T1000 (cell line): ENCODE measurements at regions not wholly inside any gene's neighbourhood (a gene's known extent, or its start where the extent isn't known, plus 50 kb on each side); places are given as distances from the start of the nearest gene placed in this dataset.
"Not testable (repeated sequence)": the region's sequence is repeated elsewhere in the genome, so short reads cannot be mapped to it uniquely, and the experiment has no call there.

Source experiments
- DNase-seq: peaks from one replicate; lab custom pipeline; 2025; ENCODE audit warnings: mixed read lengths; lab: John Stamatoyannopoulos, UW

DNA sequence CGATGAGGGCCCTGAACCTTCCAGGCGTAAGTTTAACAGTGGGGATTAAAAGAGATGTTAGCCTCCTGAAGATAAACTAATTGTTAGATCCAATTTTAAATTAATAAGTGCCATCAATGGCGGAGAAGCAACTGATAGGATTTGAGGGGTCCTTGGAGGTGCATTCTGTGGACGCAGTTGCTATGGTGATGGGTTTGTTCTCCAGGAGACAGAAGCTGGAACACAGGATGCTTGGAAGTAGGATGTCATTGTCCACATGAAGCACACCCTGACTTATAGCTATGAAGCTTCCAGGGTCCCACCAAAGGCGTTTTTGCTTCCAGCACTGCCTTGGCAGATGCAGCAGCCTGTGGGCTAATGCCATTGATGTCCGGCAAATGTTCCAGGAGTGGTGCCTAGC lies 331.0 kb upstream of the IL12A start:
- no peak for DNase-seq

DNA sequence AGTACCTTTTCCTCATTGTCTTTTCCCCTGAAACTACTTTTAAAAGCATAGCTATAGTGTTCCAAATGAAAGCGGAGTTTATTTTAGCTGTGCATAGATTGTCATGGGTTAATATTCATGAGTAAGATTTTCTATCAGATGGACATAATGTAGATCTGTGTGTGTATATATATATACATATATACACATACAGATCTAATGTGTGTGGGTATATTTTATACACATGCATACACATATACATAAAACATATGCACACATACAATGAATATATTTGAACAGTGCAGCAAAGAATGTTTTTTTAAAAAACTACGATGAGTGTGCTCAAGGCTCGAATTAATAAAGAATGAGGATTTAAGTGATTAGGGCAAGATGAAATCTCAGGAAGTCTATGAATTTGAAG lies 328.3 kb upstream of the IL12A start:
- no peak for DNase-seq

DNA sequence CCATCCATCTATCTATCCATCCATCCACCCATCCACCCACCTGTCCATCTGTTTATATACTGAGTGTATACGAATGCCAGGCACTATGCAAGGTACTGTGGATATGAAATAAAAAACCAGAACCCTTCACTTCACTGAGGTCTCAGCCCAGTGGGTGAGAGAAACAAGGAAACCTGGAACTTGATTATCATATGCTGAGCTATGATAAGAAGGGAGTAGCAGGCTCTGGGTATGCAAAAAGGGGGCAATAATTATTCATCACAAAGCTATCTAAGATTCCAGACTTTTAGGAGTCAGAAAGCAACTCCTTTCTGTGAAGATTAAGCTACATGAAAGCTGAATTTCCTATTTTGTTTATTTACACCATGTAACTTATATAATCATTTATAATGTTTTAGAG lies 327.7 kb upstream of the IL12A start:
- no peak for DNase-seq

DNA sequence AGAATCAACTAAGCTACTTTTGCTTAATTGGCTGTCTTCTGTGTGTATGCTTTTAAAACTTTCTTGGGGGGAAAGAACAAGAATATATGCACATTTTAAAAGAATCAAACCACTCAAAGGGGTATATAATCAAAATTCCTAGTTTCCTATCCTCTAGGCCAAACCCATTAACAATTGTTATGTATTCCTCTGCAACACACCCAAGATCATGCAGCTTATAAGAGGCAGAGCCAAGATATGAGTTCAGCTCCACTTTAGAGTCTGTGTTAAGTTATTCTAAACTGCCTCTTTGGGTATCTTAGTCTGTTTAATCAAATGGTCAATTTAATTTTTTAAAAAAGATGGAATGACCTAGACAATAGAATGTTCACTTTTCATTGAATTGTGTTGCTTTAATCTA lies 326.1 kb upstream of the IL12A start:
- DNase-seq, result no peak

DNA sequence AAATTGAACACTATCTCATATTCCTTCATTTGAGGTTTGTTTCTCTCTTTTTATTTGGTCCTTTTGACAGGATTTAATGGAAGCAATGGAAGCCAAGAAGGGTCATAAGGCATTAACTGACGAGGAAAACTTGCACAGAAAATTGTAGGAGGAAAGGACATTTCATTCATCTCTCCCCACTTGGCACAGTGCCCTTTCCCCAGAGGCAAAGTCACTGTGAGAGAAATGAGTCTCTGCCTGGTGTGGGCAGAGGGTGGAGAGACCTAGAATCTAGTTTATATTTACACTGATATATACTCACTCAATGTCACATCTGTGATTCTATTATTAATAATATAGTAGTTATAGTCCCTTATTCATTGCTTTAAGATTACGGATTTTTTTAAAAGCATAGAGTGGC lies 324.6 kb upstream of the IL12A start:
- DNase-seq, result peak; percentile 2

DNA sequence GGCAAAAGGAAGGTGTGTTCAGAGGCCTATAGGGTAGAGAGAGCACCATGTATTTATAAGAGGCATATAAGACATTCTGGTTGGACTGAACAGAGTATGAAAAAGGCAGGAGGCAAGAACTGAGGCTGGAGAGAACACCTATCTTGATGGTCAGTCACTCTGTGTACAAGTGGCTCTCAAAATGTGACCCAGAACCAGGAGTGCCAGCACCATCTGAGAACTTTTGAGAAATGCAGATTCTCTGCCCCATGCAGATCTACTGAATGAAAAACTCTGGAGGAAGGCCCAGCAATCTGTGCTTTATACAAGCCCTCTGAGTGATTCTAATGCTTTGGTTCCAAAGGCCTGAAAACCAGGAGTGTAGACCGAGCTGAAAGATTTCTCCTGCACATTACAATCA lies 324.0 kb upstream of the IL12A start:
- DNase-seq, result no peak

DNA sequence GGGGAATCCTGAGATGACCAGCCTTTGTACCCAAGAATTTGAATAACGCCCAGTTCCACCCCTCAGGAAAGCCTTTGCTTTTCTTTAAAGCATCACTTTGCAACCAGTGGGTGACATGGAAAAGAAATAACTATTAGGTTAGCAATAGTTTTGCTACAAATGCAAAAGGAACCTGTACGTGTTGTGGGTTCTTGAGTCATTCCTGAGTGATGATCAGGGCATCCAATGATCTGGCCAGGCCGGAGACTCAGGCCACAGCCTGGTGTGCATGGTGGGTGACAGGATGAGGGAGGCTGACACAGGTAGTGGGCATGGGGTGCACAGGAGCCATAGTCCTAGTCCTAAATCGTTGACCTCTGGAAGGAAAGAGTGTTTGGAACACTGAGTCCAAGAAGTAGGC lies 321.4 kb upstream of the IL12A start:
- no peak for DNase-seq

DNA sequence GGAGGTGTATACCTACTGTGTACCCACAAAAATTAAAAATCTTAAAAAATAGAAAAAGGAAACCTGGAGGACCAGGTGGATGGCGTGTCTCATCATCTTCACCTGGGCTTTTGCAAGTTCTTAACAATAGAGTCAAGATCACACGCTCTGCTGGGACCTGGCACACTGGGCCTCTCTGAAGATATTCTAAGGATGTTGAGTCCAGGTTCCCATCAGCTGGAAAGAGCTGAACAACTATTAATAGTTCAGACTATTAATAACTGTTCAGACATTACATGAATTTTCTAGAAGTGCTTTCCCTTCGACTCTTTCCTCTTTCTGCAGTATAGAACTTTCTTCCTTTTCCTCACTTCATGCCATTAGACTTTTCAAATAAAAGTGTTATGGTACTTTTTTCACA lies 320.2 kb upstream of the IL12A start:
- DNase-seq, result no peak

DNA sequence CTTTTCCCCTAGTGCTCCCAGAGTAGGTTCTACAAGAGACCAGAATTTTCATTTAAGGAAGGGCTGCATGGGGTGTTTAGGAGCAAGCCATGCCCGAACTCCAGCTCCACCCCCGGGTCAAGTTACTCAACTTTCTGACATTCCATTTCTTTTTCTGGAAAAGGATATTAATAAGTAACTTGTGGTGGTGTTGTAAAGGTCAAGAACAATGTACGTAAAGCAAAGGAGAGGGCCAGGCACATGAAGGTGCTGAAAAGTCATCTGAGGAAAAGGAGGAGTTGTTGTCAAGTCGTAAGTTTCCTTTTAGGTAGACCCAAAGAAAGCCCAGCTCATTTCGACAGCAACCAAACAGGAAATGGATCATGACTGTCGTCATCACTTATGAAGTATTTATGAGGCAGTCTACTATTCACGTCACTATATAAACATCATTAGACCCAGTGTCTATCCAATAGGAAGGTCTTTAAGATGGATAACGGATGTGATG lies 319.6 kb upstream of the IL12A start:
- DNase-seq, result no peak

DNA sequence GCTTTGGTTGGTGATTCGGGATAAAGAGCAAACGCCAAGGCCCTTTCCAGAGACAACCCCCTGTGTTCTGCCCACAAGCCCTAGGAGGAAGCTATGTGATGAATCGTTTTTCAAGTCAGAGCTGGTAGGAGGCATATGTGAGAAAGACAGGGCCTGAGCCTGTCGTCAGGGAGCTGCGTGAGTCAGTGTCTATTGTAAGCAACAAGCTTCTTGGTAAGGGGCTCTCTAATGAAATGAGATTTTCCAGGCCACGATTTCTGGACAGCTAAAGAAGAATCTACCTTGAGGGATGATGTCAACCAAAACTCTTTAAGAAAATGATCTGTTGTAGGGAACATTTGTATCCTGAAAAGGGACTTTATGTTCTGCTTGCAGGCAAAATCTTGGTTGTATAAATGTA lies 318.9 kb upstream of the IL12A start:
- DNase-seq, result no peak

DNA sequence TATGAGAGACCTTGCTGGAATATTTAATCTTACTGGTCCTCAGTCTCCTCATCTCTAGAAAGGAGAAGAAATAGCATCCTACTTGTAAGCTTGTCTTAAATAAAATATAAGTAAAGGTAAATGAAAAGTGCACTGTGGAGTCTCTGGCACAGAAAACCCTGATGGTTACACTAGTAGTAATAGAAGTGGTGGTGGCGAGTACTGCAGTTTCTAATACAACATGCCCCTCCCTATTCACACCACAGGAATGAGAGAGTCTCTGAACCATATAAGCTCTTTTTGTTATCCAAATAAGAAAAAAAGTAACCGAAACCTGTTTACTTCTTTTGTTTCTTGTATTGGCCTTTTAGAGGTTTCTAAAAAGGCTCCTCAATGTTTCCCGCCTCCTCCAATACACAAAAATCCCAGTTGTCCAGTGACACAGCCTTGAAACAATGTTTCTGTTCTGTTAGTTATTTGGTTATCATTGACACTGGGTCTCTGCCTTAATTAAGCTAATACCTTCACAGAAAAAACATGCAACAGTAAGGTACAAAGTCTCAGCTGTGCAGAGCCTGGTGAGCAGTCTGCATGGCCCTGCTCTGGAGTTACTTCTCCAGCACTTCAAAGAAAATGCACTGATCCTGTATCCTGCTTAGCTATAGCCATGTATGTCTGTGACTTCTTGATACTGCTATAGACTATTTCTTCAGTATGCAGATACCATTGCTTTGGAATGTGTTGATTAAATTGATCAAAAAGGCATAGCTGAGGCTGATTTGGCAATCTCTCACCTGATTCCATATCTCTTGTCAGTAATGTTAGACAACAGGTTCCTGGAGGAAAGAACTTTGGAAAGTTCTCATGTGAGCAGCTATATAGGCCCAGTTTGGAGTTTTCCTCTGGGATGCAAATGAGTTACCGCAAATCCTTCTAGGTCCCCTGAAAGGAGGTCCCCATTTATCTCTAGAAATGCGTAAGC lies 315.6 kb upstream of the IL12A start:
- no peak for DNase-seq

DNA sequence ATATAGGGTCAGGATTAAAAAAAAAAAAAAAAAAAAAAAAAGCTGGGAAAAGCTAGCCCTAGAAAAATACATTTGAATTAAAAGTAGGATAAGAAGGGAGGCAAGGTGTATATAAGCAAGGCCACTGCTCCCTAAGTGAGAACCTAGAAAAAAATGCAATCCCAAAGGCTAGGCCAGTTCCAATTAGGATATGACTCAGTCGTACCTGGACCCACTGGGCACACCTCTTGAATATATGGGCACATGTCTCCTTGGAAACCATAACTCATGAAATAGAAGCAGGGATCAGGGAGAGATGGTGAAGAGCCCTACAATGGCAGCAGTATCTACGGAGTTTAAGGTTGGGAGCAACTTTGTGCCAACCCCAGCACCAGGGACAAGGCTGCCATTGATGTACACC lies 314.1 kb upstream of the IL12A start:
- no peak for DNase-seq

DNA sequence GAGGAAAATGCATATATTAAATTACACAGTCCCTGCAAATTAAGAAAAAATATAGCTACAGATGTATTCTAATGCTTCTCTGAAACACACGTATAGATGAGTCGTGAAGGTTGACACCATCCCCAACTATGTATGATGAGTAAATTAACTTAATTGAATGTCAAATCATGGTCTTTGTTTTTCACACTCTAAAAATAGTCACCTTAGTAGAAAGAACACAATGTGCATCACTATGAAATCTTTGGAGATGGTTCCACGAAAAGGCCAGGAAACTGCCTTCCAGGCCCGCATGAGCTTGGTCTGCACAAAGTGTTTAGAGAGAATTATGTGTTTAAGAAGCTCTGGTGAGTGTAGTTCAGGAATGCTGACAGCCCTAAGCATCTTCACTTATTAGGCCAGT lies 313.4 kb upstream of the IL12A start:
- no peak for DNase-seq

DNA sequence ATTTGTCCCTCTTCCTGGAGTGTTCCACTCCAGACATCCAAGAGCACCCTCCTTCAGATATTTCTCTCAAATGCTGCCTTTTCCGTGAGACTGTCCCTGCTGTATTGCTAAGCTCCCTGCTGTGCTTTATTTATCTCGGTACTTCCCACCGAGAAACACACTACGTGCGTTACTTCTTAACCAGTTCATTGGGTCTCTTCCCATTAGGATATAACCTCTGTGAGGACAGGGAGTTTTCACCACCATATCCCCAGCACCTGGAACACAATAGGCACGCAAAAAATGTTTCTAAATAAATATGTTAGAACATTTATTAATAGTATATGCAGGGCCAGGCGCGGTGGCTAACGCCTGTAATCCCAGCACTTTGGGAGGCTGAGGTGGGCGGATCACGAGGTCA lies 308.7 kb upstream of the IL12A start:
- DNase-seq, result no peak

DNA sequence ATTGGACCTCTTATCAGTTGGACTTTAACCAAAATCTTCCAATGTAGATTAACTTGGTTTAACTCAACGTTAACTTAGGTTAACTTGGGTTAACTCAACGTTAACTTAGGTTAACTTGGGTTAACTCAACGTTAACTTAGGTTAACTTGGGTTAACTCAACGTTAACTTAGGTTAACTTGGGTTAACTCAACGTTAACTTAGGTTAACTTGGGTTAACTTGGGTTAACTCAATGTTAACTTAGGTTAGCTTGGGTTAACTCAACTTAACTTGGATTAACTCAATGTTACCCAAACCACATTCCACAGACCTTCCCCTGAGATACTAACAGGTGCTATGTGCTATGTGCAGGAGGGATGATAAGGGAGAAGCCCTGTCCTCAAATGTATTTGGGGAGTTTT lies 306.9 kb upstream of the IL12A start:
- not testable (repeated sequence) for DNase-seq

DNA sequence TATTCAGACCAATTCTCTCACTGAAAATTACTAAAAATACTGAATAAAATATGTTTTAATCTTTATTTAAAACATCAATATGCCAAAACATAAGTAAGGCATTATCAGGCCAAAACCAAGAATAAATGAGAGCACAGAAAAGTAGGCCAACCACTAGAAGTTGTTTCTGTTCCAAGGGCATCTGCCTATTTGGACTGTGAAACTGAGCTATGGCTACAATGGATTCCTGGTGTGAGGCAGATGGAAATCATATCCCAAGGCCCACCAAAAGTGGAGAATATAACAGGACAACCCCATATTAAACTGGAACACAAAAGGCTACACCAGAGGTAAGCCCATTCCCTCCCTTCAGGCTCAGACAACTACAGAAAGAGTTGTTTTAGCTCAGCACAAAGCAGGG lies 302.8 kb upstream of the IL12A start:
- no peak for DNase-seq

DNA sequence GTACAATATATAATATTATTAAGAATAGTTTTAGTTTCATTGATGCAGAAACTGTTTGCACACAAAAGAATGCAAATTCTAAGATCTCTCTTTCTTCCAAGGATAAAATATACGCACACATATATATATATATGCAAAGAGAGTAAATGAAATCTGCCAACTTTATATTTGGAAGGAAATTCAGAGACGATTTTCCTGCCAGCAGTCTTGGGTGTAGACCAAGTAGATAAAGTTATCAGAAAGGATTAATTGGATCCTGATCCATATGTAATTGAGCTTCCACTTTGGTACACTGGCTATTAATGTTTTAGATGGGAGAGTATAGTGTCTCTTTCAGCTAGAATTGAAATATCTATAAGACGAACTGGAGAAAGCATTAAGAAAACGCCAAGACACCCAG lies 295.4 kb upstream of the IL12A start:
- no peak for DNase-seq

DNA sequence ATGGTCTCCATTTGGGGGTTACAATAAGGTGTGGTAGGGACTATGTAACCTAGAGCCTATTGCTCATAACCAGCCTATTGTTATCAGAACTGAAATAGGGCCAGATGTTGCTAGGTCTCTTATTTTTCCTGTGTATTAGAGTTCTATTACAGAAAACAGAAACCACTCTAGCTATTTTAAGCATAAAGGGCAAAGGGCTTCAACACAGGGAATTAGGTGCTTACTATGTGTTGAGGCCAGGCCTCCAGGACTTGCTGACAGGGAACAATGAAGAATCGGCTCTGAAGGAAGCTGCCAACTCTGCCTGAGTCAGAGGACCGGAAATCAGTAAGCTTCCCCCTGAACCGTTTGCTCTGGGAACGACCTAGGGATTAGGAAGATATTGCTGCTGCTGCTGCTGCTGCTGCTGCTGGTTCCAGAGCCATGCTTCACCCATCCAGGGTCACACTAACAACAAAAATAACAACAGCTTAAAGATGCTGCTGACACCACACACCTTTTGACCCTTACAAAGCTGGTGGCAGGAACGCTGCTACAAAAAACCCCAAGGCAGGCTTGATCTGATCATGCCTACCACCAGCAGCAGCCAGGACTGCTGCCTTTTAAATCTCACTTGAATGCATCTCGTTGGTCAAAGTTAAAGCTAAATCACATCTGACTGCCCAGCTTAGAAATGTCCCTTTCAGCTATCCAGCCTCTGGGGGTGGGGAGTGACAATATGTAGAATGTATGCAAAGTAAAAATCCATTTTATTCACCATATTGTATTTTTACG lies 276.9 kb upstream of the IL12A start:
- DNase-seq, result no peak

DNA sequence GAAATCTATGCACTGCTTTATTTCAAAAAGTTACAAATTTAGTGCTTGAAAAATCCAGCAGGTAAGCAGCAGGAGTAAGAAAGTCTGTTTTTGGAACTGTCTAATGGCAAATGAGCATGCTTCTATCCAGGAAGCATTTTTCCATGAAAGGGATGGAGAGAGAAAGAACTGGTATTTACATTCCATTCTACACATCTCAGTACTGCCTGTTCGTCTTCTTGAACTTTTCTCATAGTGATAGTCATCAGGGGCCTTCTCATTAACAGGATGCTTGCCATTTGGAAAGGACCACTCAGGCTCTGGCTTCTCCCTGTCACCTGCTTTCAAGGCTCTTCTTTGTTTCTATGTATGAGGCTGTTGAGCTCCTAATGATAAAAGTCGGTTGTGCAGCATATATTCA lies 267.3 kb upstream of the IL12A start:
- no peak for DNase-seq

DNA sequence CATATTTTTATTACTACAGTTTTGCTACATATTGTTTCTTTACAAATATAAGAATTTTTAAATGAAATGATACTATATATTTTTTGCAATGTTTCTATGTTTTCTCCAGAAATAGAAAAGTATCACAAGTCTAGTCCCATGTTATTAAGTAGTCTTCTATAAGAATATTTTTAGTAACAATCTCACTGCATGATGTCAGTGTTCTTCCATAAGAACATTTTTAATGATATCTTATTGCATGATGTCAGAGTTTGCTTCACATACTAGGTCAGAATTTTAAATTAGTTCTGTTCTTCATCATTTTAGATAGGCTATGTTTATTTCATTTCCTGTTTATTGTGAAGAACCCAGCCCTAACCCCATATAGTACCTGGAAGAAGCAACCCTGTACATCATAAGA lies 265.3 kb upstream of the IL12A start:
- DNase-seq, result no peak

DNA sequence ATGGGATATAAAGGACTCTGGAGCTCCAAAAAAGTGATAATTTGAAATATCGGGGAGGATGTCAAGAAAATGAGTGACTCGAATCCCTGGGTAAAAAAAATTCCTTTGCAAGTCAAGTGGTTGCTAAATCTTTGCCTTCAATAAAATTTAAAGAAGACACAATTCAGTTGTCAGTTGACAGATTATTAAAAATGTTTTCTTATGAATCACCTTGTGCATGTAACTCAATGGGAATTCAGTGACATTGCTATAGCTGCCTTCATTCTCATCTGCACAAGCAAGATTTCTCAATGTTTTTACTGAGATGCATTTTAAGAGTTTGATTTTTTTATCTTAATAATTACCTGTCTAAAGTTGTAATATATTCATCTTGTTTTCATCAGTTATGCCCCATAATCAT lies 264.0 kb upstream of the IL12A start:
- DNase-seq, result no peak

DNA sequence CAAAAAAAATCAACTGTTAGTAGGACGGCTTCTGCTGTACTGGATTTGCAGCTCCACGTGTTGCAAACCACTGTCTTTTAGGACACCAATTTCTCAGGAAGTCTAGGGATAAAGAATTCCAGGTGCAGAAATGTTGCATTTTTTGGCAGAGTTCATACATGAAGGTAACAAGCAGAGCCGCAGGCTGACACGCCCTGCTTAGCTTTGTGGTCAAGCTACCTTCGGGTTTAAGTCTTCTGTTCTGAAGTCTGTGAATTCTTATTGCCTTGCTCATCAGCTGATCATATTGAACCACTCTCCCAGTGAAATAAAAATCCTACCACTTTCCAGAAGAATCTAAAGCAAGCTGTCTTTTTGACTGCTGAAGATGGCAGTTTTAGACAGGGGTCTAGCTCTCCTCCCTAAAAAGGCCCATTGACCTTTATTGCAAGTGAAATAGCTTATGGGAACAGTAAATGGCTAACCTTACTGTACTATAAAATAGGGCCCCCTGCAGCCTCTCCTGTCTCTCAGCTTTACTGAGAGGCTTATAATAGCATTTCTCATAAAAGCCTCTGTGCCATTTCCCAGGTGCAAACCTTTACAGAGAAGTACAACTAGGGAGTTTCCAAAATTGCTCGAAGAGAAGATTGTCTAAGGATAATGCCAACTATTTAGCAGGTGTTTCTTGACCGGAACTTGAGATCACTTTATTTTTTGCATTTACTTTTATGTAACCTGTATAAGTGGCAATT lies 262.2 kb upstream of the IL12A start:
- DNase-seq, result no peak

DNA sequence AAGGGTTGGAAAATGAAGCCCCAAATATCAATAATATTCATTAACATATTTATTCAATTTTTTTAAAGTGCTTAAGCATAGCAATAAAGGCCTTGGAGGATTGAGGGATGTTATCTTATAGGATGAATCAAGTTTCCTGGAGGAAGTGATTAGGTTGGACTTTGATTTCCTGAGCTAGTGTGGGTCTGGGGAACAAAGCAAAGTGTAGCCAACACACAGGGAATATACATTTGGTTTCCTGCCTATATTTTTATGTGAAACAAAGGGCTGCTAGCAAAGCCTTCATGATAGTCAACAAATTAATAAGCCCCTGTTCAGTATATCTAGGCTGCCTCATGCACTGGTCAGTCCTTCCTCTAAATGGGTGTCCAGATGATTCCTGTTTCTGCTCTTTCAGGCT lies 261.1 kb upstream of the IL12A start:
- DNase-seq, result no peak
